HG03159 (cell line): ENCODE measurements at regions not wholly inside any gene's neighbourhood (a gene's known extent, or its start where the extent isn't known, plus 50 kb on each side); places are given as distances from the start of the nearest gene placed in this dataset.
"Not testable (repeated sequence)": the region's sequence is repeated elsewhere in the genome, so short reads cannot be mapped to it uniquely, and the experiment has no call there.

ENCODE experiments used
- ATAC-seq: cut with Tn5 transposase; IDR thresholded peaks from one replicate; pipeline ENCODE4 v1.9.1; 2021; ENCODE audit warnings: mild to moderate bottlenecking, moderate library complexity; ENCODE audit not compliant: unreplicated experiment

GRCh38 chr3:82129221-82129801 lies 367.9 kb upstream of the GBE1 start:
- no peak for ATAC-seq

- no peak for ATAC-seq
These were observed 366.8 kb upstream of the GBE1 start for GRCh38 chr3:82128271-82128670.

- ATAC-seq = no peak
These were observed 361.3 kb upstream of the GBE1 start for GRCh38 chr3:82122554-82123345.

GRCh38 chr3:82114589-82114988 lies 353.1 kb upstream of the GBE1 start:
- no peak for ATAC-seq

GRCh38 chr3:82110721-82111120 lies 349.3 kb upstream of the GBE1 start:
- not testable (repeated sequence) for ATAC-seq

- ATAC-seq = no peak
These were observed 341.8 kb upstream of the GBE1 start for GRCh38 chr3:82103241-82103640.

GRCh38 chr3:82100378-82100777 lies 338.9 kb upstream of the GBE1 start:
- no peak for ATAC-seq

- no peak for ATAC-seq
These were observed 332.2 kb upstream of the GBE1 start for GRCh38 chr3:82093641-82094040.

GRCh38 chr3:82088749-82089148 lies 327.3 kb upstream of the GBE1 start:
- ATAC-seq = peak; percentile 84

- ATAC-seq = no peak
These were observed 326.5 kb upstream of the GBE1 start for GRCh38 chr3:82087958-82088357.

- no peak for ATAC-seq
These were observed 324.5 kb upstream of the GBE1 start for GRCh38 chr3:82085851-82086475.

- no peak for ATAC-seq
These were observed 323.9 kb upstream of the GBE1 start for GRCh38 chr3:82085356-82085755.

- ATAC-seq = no peak
These were observed 323.4 kb upstream of the GBE1 start for GRCh38 chr3:82084824-82085223.

- ATAC-seq = no peak
These were observed 321.4 kb upstream of the GBE1 start for GRCh38 chr3:82082796-82083195.

GRCh38 chr3:82081351-82081750 lies 319.9 kb upstream of the GBE1 start:
- ATAC-seq = no peak

- no peak for ATAC-seq
These were observed 319.3 kb upstream of the GBE1 start for GRCh38 chr3:82080792-82081191.

GRCh38 chr3:82080261-82080660 lies 318.8 kb upstream of the GBE1 start:
- ATAC-seq = no peak

GRCh38 chr3:82079335-82079890 lies 318.0 kb upstream of the GBE1 start:
- no peak for ATAC-seq

- ATAC-seq = no peak
These were observed 316.8 kb upstream of the GBE1 start for GRCh38 chr3:82078246-82078645.

GRCh38 chr3:82067420-82067819 lies 306.0 kb upstream of the GBE1 start:
- ATAC-seq = no peak

GRCh38 chr3:82058809-82059208 lies 297.4 kb upstream of the GBE1 start:
- ATAC-seq = no peak

GRCh38 chr3:82055792-82056191 lies 294.3 kb upstream of the GBE1 start:
- ATAC-seq = no peak
